Trophoblast cell (in vitro differentiated cells and primary cell): ENCODE measurements at regions not wholly inside any gene's neighbourhood (a gene's known extent, or its start where the extent isn't known, plus 50 kb on each side); places are given as distances from the start of the nearest gene placed in this dataset.

Experiments
- DNase-seq, 2 donors: peaks; one replicate each; pipeline ENCODE4 v3.0.0-alpha.2; 2016
- H2AFZ ChIP-seq: 2 replicates; pipeline ENCODE4 v1.6.1; 2013; ENCODE audit warnings: low read length, moderate library complexity, mild to moderate bottlenecking; ENCODE audit not compliant: insufficient read depth, poor library complexity
- H2AK5ac ChIP-seq: 2 replicates; pipeline ENCODE4 v1.6.1; 2013; ENCODE audit warnings: mild to moderate bottlenecking, low read length
- H2BK120ac ChIP-seq: 2 replicates; pipeline ENCODE4 v1.6.1; 2013; ENCODE audit warnings: low read length, mild to moderate bottlenecking, moderate library complexity; ENCODE audit not compliant: insufficient read depth, poor library complexity
- H2BK12ac ChIP-seq: 2 replicates; pipeline ENCODE4 v1.6.1; 2013; ENCODE audit warnings: mild to moderate bottlenecking, low read length, moderate library complexity
- H2BK5ac ChIP-seq: 2 replicates; pipeline ENCODE4 v1.6.1; 2013; ENCODE audit warnings: low read length, low read depth, moderate library complexity, mild to moderate bottlenecking; ENCODE audit not compliant: poor library complexity
- H3K14ac ChIP-seq: 2 replicates; pipeline ENCODE4 v1.6.1; 2013; ENCODE audit warnings: mild to moderate bottlenecking, low read length
- H3K18ac ChIP-seq: 2 replicates; pipeline ENCODE4 v1.6.1; 2013; ENCODE audit warnings: mild to moderate bottlenecking, low read length
- H3K23ac ChIP-seq: 2 replicates; pipeline ENCODE4 v1.6.1; 2013; ENCODE audit warnings: low read length
- H3K27ac ChIP-seq: 2 replicates; pipeline ENCODE4 v1.5.1; 2013; ENCODE audit warnings: low read depth, mild to moderate bottlenecking, inconsistent platforms, low read length, moderate library complexity
- H3K27me3 ChIP-seq: 2 replicates; pipeline ENCODE4 v1.6.1; 2013; ENCODE audit warnings: inconsistent platforms, mild to moderate bottlenecking, low read length, moderate library complexity; ENCODE audit not compliant: insufficient read depth
- H3K36me3 ChIP-seq, 2 experiments: 1 replicate in 1 of 2; 2 replicates in 1 of 2; pipeline ENCODE4 v1.6.1; 2013; ENCODE audit warnings: low read length in 2 of 2, mild to moderate bottlenecking in 2 of 2, moderate library complexity in 1 of 2; ENCODE audit not compliant: insufficient read depth in 2 of 2, control insufficient read depth in 1 of 2
- H3K4ac ChIP-seq: 2 replicates; pipeline ENCODE4 v1.6.1; 2013; ENCODE audit warnings: low read depth, mild to moderate bottlenecking, low read length, moderate library complexity
- H3K4me1 ChIP-seq, 2 experiments: 1 replicate in 1 of 2; 2 replicates in 1 of 2; pipeline ENCODE4 v1.6.1; 2013; ENCODE audit warnings: low read length in 2 of 2, mild to moderate bottlenecking in 2 of 2, moderate library complexity in 1 of 2; ENCODE audit not compliant: insufficient read depth in 2 of 2, control insufficient read depth in 1 of 2
- H3K4me2 ChIP-seq: 2 replicates; pipeline ENCODE4 v1.6.1; 2013; ENCODE audit warnings: inconsistent platforms, mild to moderate bottlenecking, low read length, moderate library complexity
- H3K4me3 ChIP-seq: 2 replicates; pipeline ENCODE4 v1.5.1; 2013; ENCODE audit warnings: mild to moderate bottlenecking, low read depth, low read length, inconsistent platforms
- H3K79me1 ChIP-seq: one replicate; pipeline ENCODE4 v1.6.1; 2013; ENCODE audit warnings: low read length
- H3K79me2 ChIP-seq: 2 replicates; pipeline ENCODE4 v1.6.1; 2013; ENCODE audit warnings: low read length, mild to moderate bottlenecking; ENCODE audit not compliant: control insufficient read depth, insufficient read depth, poor library complexity
- H3K9ac ChIP-seq: 2 replicates; pipeline ENCODE4 v1.6.1; 2013; ENCODE audit warnings: mild to moderate bottlenecking, low read length
- H3K9me3 ChIP-seq: 2 replicates; pipeline ENCODE4 v1.6.1; 2013; ENCODE audit warnings: low read depth, mild to moderate bottlenecking, control low read depth, inconsistent platforms, low read length; ENCODE audit not compliant: insufficient read depth
- H4K12ac ChIP-seq: 2 replicates; pipeline ENCODE4 v1.6.1; 2013; ENCODE audit warnings: low read depth, mild to moderate bottlenecking, low read length, moderate library complexity
- H4K8ac ChIP-seq: 2 replicates; pipeline ENCODE4 v1.6.1; 2013; ENCODE audit warnings: low read depth, mild to moderate bottlenecking, low read length, moderate library complexity
- H4K91ac ChIP-seq: one replicate; pipeline ENCODE4 v1.6.1; 2013; ENCODE audit warnings: low read depth, mild to moderate bottlenecking, low read length, moderate library complexity
- WGBS: extraction: QIAGEN DNeasy Blood & Tissue Kit; methylation state at CpG from one replicate; pipeline ENCODE4 v1.1.7; 2013; ENCODE audit warnings: missing lambda C conversion rate; ENCODE audit not compliant: insufficient read length, insufficient coverage; ENCODE audit errors: extremely low coverage; 5-methylcytosine and 5-hydroxymethylcytosine counted together

DNA sequence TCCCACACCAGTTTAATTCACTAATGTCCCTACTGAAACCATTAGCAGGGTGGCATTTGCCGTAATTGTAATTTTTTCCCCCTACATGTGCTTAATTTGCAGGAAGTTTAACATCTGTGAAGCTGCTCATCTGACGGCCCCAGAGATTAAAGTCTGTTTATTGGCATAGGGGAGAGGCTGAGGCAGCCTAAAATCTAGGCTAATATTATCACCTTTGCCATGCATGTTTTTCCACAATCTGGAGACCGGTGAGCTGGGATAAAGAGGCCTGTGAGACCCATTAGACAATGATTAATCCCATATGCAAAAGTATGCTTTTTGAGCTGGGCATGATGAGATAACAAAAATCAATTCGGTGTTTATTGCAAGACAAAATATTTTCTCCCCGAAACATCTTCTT is 561.2 kb upstream of the ALCAM start:
- WGBS: no CpG with 5 or more reads among the region's 5 CpGs
- Histone ChIP-seq H3K79me2 (no peaks in the 10 kb centered on the region), H2BK5ac (no peak overlapping the region), H3K9me3 (no peaks in the 10 kb centered on the region), H2BK12ac (no peak overlapping the region), H3K9ac (no peak overlapping the region), H3K4me1 (no peaks in the 10 kb centered on the region), H2AK5ac (no peak overlapping the region), H3K4me3 (no peak overlapping the region), H2BK120ac (no peak overlapping the region), H4K12ac (no peak overlapping the region), H4K91ac (no peak overlapping the region), H3K18ac (no peak overlapping the region), H3K36me3 (no peaks in the 10 kb centered on the region), H4K8ac (no peak overlapping the region), H2AFZ (no peak overlapping the region), H3K27ac (no peak overlapping the region), H3K4me2 (no peak overlapping the region), H3K27me3 (no peaks in the 10 kb centered on the region), H3K14ac (no peak overlapping the region), H3K79me1 (no peaks in the 10 kb centered on the region), H3K23ac (no peak overlapping the region), H3K4ac (no peak overlapping the region)
- no peak for DNase-seq

DNA sequence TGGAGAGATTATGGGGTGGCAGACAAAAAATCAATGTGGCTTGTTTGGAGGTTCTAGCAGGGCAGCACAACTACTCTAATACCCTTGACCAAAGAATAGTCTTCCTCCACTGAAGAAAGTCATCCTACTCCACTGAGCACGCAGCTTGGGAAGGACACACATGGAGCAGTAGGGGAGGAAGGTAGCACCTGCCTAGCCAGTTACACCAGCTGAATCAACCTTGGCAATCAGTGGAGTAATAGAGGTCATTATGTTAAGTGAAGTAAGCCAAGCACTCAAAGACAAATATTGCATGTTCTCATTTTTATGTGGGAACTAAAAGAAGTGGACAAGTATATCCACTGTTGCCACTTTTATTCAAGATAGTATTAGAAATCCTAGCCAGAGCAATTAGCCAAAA is 555.8 kb upstream of the ALCAM start:
- Histone ChIP-seq H2AFZ (no peak overlapping the region), H3K9me3 (no peaks in the 10 kb centered on the region), H3K79me2 (no peaks in the 10 kb centered on the region), H3K4me3 (no peak overlapping the region), H3K4ac (no peak overlapping the region), H3K4me2 (no peak overlapping the region), H2BK120ac (no peak overlapping the region), H4K12ac (no peak overlapping the region), H2AK5ac (no peak overlapping the region), H3K14ac (no peak overlapping the region), H4K8ac (no peak overlapping the region), H3K36me3 (no peaks in the 10 kb centered on the region), H3K4me1 (no peaks in the 10 kb centered on the region), H3K18ac (no peak overlapping the region), H3K9ac (no peak overlapping the region), H3K27ac (no peak overlapping the region), H3K23ac (no peak overlapping the region), H3K79me1 (no peaks in the 10 kb centered on the region), H2BK5ac (no peak overlapping the region), H3K27me3 (no peaks in the 10 kb centered on the region), H4K91ac (no peak overlapping the region), H2BK12ac (no peak overlapping the region)
- DNase-seq: no peak
- WGBS: no CpG with 5 or more reads among the region's 1 CpG

DNA sequence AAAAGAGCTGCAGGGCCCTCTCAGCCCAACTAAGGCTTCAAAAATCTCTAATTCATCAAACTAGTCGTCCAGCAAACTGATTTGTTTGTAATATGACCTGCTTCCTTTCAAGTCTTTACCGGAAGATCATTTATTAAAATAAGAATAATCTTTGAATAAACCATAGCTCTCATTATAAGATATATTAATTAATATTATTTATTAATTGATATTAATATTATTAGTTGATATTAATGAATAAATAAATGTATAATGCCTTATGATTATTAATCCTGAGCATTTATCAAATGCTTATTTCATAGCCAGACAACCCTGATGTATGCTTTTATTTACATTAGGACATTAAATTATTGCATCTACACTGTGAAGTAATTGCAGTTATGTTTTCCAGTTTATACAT is 550.7 kb upstream of the ALCAM start:
- no peak overlapping the region for H2BK12ac ChIP-seq
- no peak overlapping the region for H4K91ac ChIP-seq
- H3K36me3 ChIP-seq: no peaks in the 10 kb centered on the region
- no peak overlapping the region for H2BK5ac ChIP-seq
- no peak overlapping the region for H4K8ac ChIP-seq
- H3K27ac ChIP-seq: no peak overlapping the region
- H3K4me3 ChIP-seq: no peak overlapping the region
- H3K27me3 ChIP-seq: no peaks in the 10 kb centered on the region
- no peak overlapping the region for H2AFZ ChIP-seq
- H3K79me1 ChIP-seq: no peaks in the 10 kb centered on the region
- H3K9me3 ChIP-seq: no peaks in the 10 kb centered on the region
- DNase-seq: no peak
- no peak overlapping the region for H3K23ac ChIP-seq
- H3K18ac ChIP-seq: no peak overlapping the region
- no peaks in the 10 kb centered on the region for H3K4me1 ChIP-seq
- no peak overlapping the region for H3K14ac ChIP-seq
- H3K4me2 ChIP-seq: no peak overlapping the region
- H4K12ac ChIP-seq: no peak overlapping the region
- H2AK5ac ChIP-seq: no peak overlapping the region
- no peak overlapping the region for H3K9ac ChIP-seq
- no CpG with 5 or more reads among the region's 2 CpGs for WGBS
- no peaks in the 10 kb centered on the region for H3K79me2 ChIP-seq
- no peak overlapping the region for H2BK120ac ChIP-seq
- no peak overlapping the region for H3K4ac ChIP-seq

DNA sequence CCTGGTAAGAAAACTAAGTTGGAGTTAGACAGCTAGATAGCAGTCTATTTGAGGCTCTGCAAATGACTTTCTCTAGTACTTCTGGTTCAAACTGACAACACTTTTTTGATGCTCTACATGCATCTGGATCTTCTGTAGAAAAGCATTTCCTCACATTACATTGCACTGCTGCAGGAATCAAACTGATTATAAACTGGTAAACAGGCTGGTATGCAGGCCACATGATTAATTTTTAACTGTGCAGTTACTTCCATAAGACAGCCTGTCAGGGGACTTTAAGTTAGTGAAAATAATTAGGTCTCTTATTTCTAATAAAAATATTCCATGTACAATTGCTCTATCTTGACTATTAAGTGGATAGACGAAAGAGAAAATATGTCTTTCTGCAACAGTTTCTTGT is 550.0 kb upstream of the ALCAM start:
- no CpG with 5 or more reads among the region's 1 CpG for WGBS
- DNase-seq: no peak

More for the DNA sequence above, 550.0 kb upstream of the ALCAM start:
- no peaks in the 10 kb centered on the region for H3K79me2 ChIP-seq
- no peak overlapping the region for H3K9ac ChIP-seq
- H3K79me1 ChIP-seq: no peaks in the 10 kb centered on the region
- no peak overlapping the region for H2AK5ac ChIP-seq
- H3K27ac ChIP-seq: no peak overlapping the region
- peaks cover 2% of the 10 kb centered on the region for H3K9me3 ChIP-seq
- no peak overlapping the region for H3K18ac ChIP-seq
- no peak overlapping the region for H2AFZ ChIP-seq
- H3K4me1 ChIP-seq: no peaks in the 10 kb centered on the region
- H2BK5ac ChIP-seq: no peak overlapping the region
- H4K12ac ChIP-seq: no peak overlapping the region
- H4K8ac ChIP-seq: no peak overlapping the region
- no peak overlapping the region for H2BK12ac ChIP-seq
- no peak overlapping the region for H3K23ac ChIP-seq
- H3K4me3 ChIP-seq: no peak overlapping the region
- H2BK120ac ChIP-seq: no peak overlapping the region
- H3K27me3 ChIP-seq: no peaks in the 10 kb centered on the region
- H3K4me2 ChIP-seq: no peak overlapping the region
- H4K91ac ChIP-seq: no peak overlapping the region
- H3K36me3 ChIP-seq: peaks cover 0 to 2% of the 10 kb centered on the region in 2 experiments
- no peak overlapping the region for H3K4ac ChIP-seq
- no peak overlapping the region for H3K14ac ChIP-seq
